GM23338 (cell line): ENCODE measurements at regions not wholly inside any gene's neighbourhood (a gene's known extent, or its start where the extent isn't known, plus 50 kb on each side); places are given as distances from the start of the nearest gene placed in this dataset.

ENCODE experiments used
- ATAC-seq: fragments of 200-7000 bp; cut with Tn5 transposase; 3 replicates; pipeline ENCODE4 v1.9.1; 2020
- DNase-seq: peaks from one replicate; pipeline ENCODE4 v3.0.0-alpha.2; 2015; ENCODE audit warnings: low spot score
- H2AFZ ChIP-seq: fragments of 200-600 bp; sonication (generic); 2 replicates; pipeline ENCODE4 v1.8.0; 2016; ENCODE audit warnings: antibody characterized with exemption, mild to moderate bottlenecking, moderate library complexity
- H3F3A ChIP-seq: fragments of 200-600 bp; sonication (generic); replicated peaks from 2 replicates; pipeline ENCODE4 v1.8.0; 2017; ENCODE audit warnings: antibody characterized with exemption, mixed run types, low read depth
- H3K27ac ChIP-seq: fragments of 200-600 bp; sonication (generic); 2 replicates; pipeline ENCODE4 v1.6.1; 2016; ENCODE audit warnings: low read depth
- H3K27me3 ChIP-seq: fragments of 200-600 bp; sonication (generic); 2 replicates; pipeline ENCODE4 v1.8.0; 2016; ENCODE audit warnings: mild to moderate bottlenecking, mixed run types, moderate library complexity; ENCODE audit not compliant: insufficient read depth
- H3K36me3 ChIP-seq: fragments of 200-600 bp; sonication (generic); 2 replicates; pipeline ENCODE4 v1.8.0; 2016; ENCODE audit warnings: mild to moderate bottlenecking; ENCODE audit not compliant: insufficient read depth
- H3K4me1 ChIP-seq: fragments of 200-600 bp; sonication (generic); 2 replicates; pipeline ENCODE4 v1.8.0; 2016; ENCODE audit warnings: mild to moderate bottlenecking, moderate library complexity; ENCODE audit not compliant: insufficient read depth
- H3K4me2 ChIP-seq: fragments of 200-600 bp; sonication (generic); 2 replicates; pipeline ENCODE4 v1.7.1; 2017; ENCODE audit warnings: mixed run types
- H3K4me3 ChIP-seq: fragments of 200-600 bp; sonication (generic); 2 replicates; pipeline ENCODE4 v1.6.1; 2016; ENCODE audit warnings: mixed run types
- H3K79me2 ChIP-seq: fragments of 200-600 bp; sonication (generic); replicated peaks from 2 replicates; pipeline ENCODE4 v1.8.0; 2017; ENCODE audit warnings: mild to moderate bottlenecking; ENCODE audit not compliant: insufficient read depth
- H3K9me2 ChIP-seq: fragments of 200-600 bp; sonication (generic); 2 replicates; pipeline ENCODE4 v1.8.0; 2017; ENCODE audit not compliant: insufficient read depth
- H4K20me1 ChIP-seq: fragments of 200-600 bp; sonication (generic); replicated peaks from 2 replicates; pipeline ENCODE4 v1.8.0; 2017; ENCODE audit warnings: mild to moderate bottlenecking; ENCODE audit not compliant: insufficient read depth
- H3K27ac Mint-ChIP-seq: 2 replicates; pipeline ENCODE4 v1.8.0; 2020; ENCODE audit warnings: inconsistent platforms, mild to moderate bottlenecking, moderate library complexity, mixed read lengths
- H3K27me3 Mint-ChIP-seq: 3 replicates; pipeline ENCODE4 v1.8.0; 2022; ENCODE audit warnings: low read depth, mild to moderate bottlenecking, moderate library complexity, mixed read lengths, inconsistent platforms; ENCODE audit not compliant: insufficient read depth, poor library complexity
- H3K36me3 Mint-ChIP-seq: 3 replicates; pipeline ENCODE4 v1.8.0; 2021; ENCODE audit warnings: low read depth, mild to moderate bottlenecking, inconsistent platforms, moderate library complexity, mixed read lengths
- H3K4me1 Mint-ChIP-seq: 3 replicates; pipeline ENCODE4 v1.8.0; 2020; ENCODE audit warnings: mild to moderate bottlenecking, inconsistent platforms, mixed read lengths
- H3K4me3 Mint-ChIP-seq: 3 replicates; pipeline ENCODE4 v1.8.0; 2021; ENCODE audit warnings: moderate library complexity, mild to moderate bottlenecking, inconsistent platforms, mixed read lengths
- H3K9me3 Mint-ChIP-seq: 3 replicates; pipeline ENCODE4 v1.8.0; 2020; ENCODE audit warnings: moderate library complexity, mild to moderate bottlenecking, inconsistent platforms, mixed read lengths
- CREB1 ChIP-seq: fragments of 250-450 bp; sonication (Bioruptor Pico); IDR thresholded peaks from 2 replicates; pipeline ENCODE4 v1.5.0; 2020; ENCODE audit warnings: low read depth, mild to moderate bottlenecking, moderate library complexity
- CTCF ChIP-seq, 2 experiments: fragments of 200-600 bp in 1 of 2; sonication (generic) in 1 of 2; conservative IDR thresholded peaks; 2 replicates each; pipeline versions ENCODE4 v1.5.1 to v1.6.1; 2016 to 2017; ENCODE audit warnings: antibody characterized with exemption in 2 of 2, low read depth in 2 of 2, mild to moderate bottlenecking in 2 of 2, moderate library complexity in 1 of 2
- ETS1 ChIP-seq: IDR thresholded peaks from 2 replicates; pipeline ENCODE4 v1.6.1; 2016; ENCODE audit warnings: antibody characterized with exemption
- EZH2 ChIP-seq: fragments of 200-600 bp; sonication (generic); IDR thresholded peaks from one replicate; pipeline ENCODE4 v1.8.0; 2017; ENCODE audit warnings: antibody characterized with exemption, mild to moderate bottlenecking, low read depth; ENCODE audit not compliant: unreplicated experiment
- EZH2phosphoT487 ChIP-seq: fragments of 200-600 bp; sonication (generic); IDR thresholded peaks from one replicate; pipeline ENCODE4 v1.8.1; 2018; ENCODE audit warnings: antibody characterized with exemption; ENCODE audit not compliant: unreplicated experiment
- JUNB ChIP-seq: IDR thresholded peaks from one replicate; pipeline ENCODE4 v1.6.1; 2016; ENCODE audit warnings: antibody characterized with exemption; ENCODE audit not compliant: unreplicated experiment
- NANOG ChIP-seq: IDR thresholded peaks from 2 replicates; pipeline ENCODE4 v1.6.1; 2016; ENCODE audit warnings: antibody characterized with exemption, borderline replicate concordance
- POLR2AphosphoS5 ChIP-seq: IDR thresholded peaks from 2 replicates; pipeline ENCODE4 v1.6.1; 2016; ENCODE audit warnings: antibody characterized with exemption, low read depth
- REST ChIP-seq: IDR thresholded peaks from one replicate; pipeline ENCODE4 v1.6.1; 2018; ENCODE audit warnings: antibody characterized with exemption; ENCODE audit not compliant: unreplicated experiment
- STAT1 ChIP-seq: IDR thresholded peaks from one replicate; pipeline ENCODE4 v1.6.1; 2016; ENCODE audit warnings: antibody characterized with exemption; ENCODE audit not compliant: unreplicated experiment
- ZNF114 ChIP-seq: fragments of 250-450 bp; sonication (Bioruptor Pico); IDR thresholded peaks from 2 replicates; pipeline ENCODE4 v1.5.0; 2020; ENCODE audit warnings: mild to moderate bottlenecking, moderate library complexity
- ZNF331 ChIP-seq: fragments of 250-450 bp; sonication (Bioruptor Pico); IDR thresholded peaks from 2 replicates; pipeline ENCODE4 v1.5.0; 2020; ENCODE audit warnings: low read depth, mild to moderate bottlenecking, moderate library complexity
- ZNF462 ChIP-seq: fragments of 250-450 bp; sonication (Bioruptor Pico); IDR thresholded peaks from 2 replicates; pipeline ENCODE4 v1.5.0; 2020; ENCODE audit warnings: mild to moderate bottlenecking, moderate library complexity

GRCh38 chr9:8140557-8140956 lies 341.0 kb upstream of the DMAC1 start:
- H3K36me3 ChIP-seq: no peaks in the 10 kb centered on the region
- H3K9me2 ChIP-seq: peaks cover 10% of the 10 kb centered on the region
- DNase-seq: no peak
- H4K20me1 ChIP-seq: no peaks in the 10 kb centered on the region
- no peaks in the 10 kb centered on the region for H3K27me3 ChIP-seq
- no peak overlapping the region for H3K4me3 ChIP-seq
- H3F3A ChIP-seq: no peaks in the 10 kb centered on the region
- H3K27ac ChIP-seq: no peak overlapping the region
- Mint-ChIP-seq H3K36me3 (no peaks in the 10 kb centered on the region), H3K4me1 (peaks cover 29% of the 10 kb centered on the region), H3K9me3 (no peaks in the 10 kb centered on the region), H3K4me3 (no peak overlapping the region), H3K27ac (no peak overlapping the region), H3K27me3 (peaks cover 5% of the 10 kb centered on the region)
- peak overlapping the region; percentile 21; the same call in 1 of the 2 replicates for H3K4me2 ChIP-seq
- peaks cover 10% of the 10 kb centered on the region; the same call in 1 of the 2 replicates for H3K4me1 ChIP-seq
- H3K79me2 ChIP-seq: no peaks in the 10 kb centered on the region
- peak; percentile 34; the same call in 1 of the 3 replicates for ATAC-seq
- H2AFZ ChIP-seq: no peak overlapping the region
- no peak for TF ChIP-seq STAT1
- no peak for TF ChIP-seq NANOG
- no peak for TF ChIP-seq ZNF462
- TF ChIP-seq ZNF114 (CRISPR knock-in tag): no peak
- no peak for TF ChIP-seq EZH2phosphoT487
- no peak for TF ChIP-seq POLR2AphosphoS5
- TF ChIP-seq CTCF (conservative IDR thresholded peaks at IDR 0.05; ENCODE audit: low read depth in 2 of 2): no peak
- TF ChIP-seq ETS1: no peak
- no peak for TF ChIP-seq ZNF331 (CRISPR knock-in tag)
- no peak for TF ChIP-seq JUNB
- TF ChIP-seq EZH2: no peak
- no peak for TF ChIP-seq REST
- no peak for TF ChIP-seq CREB1 (CRISPR knock-in tag)
